ENCODE measurements at regions not wholly inside any gene's neighbourhood (a gene's known extent, or its start where the extent isn't known, plus 50 kb on each side); places are given as distances from the start of the nearest gene placed in this dataset.

DNA sequence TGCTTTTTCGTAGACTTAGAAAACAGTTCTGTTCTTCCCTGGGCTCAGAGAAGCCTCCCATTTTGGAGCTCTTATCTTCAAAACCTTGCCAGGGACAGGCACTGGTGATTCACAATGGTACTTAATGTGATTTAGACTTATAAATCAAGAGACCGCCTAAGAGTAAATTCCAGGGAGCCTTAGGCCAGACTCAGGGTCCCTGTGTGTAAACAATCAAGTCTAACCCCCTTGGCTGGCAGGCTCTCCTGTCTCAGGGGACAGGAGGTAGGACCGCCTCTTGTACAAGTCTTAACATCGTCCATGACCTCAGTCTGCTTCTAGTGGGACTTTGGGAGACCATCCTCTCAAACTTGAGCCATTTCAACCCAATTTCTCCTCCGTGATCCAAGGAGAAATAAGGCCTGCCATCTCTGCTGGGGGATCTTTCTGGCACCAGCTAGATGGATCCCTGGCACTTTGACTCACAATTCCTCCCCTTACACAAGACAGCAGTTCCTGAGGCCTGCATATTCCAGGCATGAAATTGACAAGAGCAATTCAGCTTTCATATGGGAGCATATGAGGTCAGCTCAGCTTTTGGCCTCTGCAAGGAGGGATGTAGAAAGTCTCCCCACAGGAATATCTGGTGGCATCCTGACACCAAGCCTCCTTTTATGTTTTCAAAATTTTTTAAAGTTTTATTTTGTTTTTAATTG, 487.0 kb downstream of the TNS1 start:
- no peak for DNase-seq

DNA sequence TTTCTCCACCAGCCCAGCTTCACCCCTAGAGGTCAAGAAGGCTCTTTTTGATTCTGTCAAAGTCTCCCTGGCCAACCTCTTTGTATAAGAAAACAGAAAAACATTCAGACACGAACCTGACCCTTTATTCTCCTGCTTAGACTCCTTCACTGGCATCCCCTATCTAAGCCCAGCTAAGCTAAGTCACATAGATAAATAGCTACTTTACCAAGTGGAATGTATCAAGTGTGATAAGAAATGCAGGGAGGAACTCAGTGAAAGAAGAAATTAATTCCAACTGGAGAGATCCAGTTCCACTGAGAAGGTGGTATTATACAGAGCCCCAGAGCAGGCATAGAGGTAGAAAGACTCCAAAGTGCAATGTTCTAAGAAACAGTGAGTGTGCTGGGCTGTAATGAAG, 489.5 kb downstream of the TNS1 start:
- DNase-seq = no peak

DNA sequence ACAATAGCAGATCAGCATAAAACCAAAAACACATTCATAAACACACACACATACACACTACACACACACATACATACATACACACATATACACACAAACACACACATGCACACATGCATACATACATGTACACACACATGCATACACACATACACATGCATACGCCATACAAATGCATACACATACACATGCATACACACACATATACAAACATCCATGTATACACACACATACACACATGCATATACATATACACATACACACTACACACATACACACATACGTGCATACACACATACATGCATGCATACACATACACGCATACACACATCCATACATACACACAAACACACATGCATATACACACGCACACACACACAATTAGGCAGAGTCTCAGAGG, 490.1 kb downstream of the TNS1 start:
- no peak for DNase-seq

DNA sequence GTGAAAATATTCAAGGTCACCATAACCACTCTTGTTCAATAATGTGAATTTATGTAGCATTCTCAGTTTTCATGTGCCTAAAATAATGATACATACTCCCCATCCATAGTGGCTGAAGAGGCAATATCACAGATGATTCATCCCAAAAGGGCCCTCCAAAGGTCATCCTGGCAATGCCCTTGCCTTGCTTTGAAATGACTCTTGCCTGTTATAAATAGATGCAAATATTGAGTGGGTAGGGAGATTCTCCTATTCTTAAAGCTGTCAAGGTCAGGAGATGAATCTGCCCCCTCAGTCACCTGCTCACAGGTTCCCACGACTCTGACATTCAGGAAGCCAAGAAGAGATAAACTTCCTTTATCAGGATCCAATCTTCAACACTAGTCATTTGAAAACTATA, 490.5 kb downstream of the TNS1 start:
- DNase-seq = no peak

DNA sequence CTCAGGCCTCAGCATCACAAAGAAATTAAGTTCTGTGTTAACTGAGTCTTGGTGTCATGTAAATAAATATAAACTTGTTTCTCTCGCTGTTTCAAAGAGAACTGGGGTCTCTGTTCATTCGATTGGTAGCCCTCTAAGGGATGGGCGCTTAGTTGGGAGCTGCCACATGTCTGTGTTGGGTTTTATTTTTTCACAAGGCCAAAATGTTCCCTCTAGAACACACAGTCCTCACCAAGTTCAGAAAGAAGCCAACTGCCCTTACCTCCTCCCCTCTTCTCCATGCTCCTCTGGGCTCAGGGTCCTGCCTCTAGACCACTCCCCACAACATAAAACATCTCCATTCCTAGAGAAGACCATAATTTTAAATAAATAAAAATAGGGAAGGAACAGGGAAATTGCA, 490.9 kb downstream of the TNS1 start:
- DNase-seq = no peak

DNA sequence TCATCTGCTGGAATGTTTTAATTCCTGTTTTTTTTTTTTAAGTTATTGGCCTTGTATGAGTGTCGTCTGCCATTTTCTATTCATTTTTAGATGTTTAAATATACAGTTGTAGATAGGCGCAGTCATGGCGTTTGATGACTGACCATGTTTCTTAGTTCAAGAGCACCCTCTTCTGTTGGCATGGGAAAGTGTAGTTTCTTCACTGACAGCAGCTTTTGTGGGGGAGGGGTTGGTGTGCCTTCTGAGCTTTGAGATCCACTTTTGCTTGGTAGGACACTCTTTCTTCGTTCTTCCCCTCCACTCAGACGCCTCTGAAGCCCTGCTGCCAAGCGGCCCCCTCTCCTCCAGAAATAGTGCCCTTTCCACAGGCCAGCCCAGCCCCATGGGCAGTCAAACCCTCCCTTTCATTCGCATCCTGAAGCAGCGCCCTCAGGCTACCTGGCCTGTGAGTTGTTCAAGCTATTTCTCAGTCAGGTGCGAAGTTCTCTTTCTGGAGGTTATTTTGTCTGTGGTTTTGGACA, 492.0 kb downstream of the TNS1 start:
- peak; percentile 55 for DNase-seq

DNA sequence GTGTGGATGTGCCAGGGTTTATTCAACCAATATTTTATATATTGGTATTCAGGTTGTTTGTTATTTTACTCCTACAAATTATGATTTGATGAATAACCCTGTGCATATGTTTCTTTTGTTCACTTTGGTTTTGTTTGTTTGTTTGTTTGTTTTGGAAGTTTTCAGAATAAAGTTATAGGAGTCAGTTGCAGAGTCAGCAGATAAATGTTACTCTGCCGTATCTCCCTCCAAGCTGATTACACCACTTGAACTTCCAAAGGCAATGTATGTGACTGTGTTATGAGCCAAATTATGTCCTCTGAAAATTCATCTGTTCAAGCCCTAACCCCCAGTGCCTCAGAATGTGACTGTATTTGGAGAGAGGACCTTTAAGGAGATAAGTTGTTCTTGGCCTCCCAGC, 497.5 kb downstream of the TNS1 start:
- no peak for DNase-seq

DNA sequence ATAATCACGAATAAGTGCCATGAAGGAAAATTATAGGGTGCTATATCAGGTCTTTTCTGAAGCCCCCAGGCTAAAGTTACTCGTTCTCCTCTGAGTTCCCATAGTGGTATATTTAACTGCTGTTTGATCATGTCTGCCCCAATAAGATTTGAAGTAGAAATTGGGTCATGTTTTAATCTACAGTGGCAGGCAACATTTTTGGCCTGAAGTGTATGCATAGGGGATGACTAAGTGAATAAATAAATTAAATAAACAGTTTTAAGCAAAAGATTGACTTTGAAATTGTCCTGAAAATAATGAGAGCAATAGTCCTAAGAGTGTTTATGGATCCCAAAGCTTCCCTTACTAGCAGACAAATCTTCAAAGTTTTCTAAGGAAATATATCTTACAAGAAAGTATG, 500.9 kb downstream of the TNS1 start:
- DNase-seq = no peak

DNA sequence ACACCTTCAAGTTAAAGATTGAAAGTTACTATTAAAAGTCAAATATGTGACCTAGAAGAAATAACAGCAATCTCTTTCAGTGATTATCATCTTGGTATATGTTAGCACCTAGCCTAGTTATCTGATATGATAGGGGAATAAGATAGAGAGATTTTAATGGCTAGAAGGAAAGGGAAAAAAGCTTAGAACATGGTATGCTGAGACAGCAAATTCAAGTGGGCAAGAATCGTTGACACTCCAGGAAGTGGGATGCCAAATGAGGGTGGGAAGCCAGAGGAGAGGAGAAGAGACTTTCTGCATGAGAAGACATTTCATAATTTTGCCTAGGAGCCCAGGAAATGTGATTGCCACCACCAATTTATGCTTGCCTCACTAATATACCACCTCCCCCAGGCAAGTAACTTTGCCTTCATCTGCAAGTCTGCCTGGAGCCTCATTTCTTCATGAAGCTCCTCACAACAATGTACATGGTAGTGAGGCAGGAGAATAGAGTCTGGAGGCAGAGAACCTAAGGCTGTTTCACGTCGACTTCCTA, 504.9 kb downstream of the TNS1 start:
- DNase-seq = no peak

DNA sequence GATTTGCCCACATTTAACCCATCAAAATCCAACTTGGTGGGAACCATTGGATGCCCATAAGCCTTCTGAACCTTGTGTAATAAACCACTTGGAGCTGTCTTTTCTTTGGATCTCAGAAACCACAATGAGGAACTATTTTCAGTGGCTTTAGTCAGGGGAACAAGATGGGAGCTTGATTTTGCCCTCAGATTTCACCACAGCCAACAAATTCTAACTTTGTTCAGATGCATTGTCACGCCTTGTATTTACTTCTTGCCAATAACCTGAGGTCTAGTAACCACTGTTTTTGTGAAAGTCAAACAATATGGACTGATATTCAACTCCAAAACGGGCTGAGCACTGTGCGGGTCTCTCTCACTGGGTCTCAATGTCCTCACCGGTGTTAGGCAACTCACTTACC, 508.2 kb downstream of the TNS1 start:
- no peak for DNase-seq

DNA sequence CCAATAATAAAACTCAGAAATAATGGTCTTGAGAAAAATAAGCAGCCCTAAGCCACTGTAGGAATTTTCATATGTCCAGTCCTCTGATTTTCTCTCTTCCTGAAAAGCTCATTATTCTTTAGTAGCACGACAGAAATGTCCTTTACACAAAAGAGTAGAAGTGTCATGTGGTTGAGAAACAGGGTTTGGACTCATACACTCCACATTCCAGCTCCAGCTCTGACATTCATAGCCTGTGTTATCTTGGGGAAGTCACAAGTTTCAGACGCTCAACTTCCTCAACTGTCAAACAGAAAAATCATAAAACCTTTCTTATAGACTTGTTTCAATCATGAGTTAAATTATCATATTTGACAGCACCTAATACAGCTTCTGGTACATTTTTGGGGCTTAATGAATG, 511.5 kb downstream of the TNS1 start:
- DNase-seq = no peak

DNA sequence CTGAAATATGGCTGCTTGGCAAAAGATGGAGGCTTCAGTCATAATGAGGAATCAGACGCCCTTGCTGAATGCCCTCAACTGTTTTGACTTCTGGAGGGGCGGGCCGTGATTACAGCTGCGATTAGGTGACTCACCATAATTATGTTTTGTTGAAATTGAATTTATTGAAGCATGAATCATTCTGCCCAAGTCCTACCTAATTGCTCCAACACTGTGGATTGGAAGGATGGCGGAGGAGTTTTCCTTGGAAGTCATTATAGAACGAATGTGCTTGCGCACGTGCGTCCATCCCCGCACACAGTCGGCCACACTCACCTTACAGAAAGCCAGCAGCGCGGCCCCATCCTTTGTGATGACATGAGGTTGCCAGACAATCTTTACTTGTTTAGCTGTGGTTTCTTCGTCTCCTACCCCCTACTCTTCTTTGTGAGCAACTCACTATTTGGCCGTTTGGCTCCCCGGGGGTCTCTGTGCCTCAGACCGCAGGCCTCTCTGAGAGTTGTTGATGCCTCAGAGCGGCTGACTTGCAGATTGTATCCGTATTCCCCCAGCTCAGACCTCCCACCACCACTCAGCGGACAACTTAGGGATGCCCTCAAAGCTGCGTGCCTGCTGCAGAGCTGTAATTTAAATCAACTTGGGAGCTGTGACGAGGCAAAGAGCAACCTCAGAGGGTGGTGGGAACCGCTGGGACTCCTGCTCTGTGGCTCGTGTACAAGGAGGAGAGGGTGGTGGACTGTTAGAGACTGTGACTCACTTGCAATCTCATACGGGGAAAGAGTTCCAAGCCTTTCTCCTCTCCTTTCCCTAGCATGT, 513.4 kb downstream of the TNS1 start:
- no peak for DNase-seq

DNA sequence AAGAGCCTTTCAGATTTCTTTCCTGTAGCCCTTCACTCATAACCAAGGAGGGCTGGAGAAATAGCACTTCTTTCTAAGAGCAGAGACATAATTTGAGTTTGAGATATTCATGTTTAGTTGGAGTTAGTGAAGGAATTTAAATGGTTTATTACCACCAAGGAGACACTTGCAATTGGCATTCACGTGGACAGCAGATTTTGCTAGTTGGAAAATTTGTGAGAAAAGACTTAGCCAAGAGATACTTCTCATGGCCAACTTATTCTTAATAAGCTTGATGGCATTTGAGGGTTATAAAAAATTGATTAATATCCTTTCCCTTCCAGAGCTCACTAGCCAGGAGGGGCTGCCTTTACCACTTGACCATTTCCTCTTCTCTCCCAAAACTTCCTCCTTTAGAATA, 518.7 kb downstream of the TNS1 start:
- no peak for DNase-seq

DNA sequence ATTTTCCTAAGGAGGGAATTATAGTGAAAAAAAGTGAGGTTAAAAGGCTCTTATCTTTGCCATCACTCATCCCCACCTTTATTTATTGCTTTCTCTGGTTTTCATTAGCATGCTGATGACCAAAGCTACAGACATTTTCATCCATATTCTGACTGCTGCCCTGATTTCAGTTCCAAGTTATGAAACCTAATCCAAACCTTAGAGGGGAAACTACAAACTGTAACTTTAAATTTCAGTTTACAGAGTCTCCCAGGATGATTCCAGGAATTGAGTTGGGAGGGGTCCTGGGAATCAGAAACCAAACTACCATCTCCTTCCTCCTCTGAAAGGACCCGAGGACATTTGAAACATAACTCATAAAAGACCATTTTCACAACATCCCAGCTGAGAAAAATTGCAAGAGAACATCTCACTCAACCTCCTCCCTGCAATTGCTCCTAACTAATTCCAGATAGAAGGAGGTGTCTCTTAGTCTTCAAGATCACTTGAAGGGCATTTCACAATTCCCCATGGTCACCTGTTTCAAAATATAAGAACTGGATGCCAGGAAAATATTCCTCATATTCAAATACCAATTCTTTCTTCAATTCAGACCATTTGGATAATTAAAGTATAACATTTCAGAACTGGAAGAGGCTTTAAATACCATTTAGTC, 520.6 kb downstream of the TNS1 start:
- DNase-seq = no peak

DNA sequence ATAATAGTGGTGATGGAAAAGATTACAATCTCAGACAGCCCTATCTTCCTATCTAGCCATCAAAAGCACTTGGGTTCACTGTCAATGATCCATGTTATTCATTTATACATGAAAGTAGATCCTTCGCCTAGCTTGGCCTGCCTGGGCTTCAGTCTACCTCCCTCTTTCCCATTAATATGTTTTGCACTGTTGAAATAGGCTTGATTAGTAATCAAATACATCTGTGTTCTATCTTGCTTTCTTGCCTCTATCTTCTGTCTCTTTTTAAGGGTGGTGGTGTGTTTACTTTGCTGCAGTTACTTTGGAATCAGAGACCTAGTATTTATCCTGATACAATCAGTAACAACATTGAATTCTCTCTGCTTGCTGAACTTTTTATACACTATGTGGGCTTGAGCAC, 521.2 kb downstream of the TNS1 start:
- no peak for DNase-seq

DNA sequence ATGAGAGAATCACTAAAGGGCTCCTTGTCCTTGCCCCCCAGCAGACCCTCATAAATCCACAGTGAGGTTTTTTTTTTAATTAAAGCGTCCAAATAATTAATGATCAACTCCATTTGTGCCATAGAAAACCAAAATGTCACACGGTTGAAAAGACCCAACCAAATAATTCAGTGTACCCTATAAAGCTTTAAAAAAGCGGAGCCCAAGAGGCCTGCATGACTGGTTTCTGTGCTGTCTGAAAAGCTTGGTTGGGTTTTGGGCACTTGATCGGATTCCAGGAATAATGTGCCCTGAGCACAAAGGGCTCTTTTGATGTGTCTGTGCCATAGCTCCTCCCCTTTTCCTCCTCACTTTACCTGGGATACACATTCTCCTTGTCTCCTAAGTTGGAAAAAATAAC, 523.2 kb downstream of the TNS1 start:
- no peak for DNase-seq

DNA sequence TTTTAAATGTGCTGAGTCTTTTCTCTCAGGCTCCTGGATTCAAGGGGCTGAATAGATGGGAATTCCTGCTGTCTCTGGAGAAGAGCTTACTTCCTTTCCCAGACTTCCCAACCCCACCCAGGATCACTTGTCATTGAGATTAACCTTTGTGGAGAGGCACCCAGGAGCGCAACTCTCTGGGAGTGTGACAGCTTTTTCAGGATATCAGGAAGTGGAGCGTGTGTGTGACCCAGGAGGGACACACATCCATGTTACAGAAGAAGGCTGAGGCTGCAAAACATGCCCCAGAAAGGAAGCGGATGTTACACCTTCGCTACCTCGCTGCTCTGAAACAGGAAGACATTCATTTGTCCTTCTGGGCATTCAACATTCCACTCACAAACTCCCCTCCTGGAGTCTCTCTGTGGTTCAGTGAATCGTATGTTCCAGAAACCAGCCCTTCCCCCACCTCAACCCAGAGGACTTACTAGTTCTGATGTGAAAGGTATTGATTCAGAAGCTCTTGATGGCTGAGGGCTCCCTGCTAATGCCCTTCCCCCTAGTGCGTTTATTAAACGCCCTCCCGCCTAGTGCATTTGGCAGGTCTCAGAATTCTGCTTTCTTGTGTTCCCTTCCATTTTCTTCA, 523.9 kb downstream of the TNS1 start:
- DNase-seq = no peak

DNA sequence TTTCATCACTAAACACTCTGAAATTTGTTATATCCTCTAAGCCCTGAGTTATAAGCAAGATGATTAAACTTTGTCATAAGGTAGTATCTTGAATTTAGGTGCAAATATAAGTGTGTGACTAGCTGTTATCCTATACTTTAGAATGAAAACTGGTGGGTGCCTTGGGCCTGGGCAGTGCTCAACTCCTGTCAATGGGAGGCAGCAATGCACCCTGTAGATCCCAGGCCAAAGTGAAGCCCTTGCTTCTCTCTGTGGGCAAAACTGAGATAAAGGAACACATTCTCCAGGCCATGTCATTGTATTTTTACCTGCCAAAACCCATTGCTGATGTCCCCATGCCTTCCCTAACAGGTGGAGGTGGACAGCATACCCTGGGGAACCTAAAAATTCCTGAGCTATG, 525.2 kb downstream of the TNS1 start:
- DNase-seq = no peak

DNA sequence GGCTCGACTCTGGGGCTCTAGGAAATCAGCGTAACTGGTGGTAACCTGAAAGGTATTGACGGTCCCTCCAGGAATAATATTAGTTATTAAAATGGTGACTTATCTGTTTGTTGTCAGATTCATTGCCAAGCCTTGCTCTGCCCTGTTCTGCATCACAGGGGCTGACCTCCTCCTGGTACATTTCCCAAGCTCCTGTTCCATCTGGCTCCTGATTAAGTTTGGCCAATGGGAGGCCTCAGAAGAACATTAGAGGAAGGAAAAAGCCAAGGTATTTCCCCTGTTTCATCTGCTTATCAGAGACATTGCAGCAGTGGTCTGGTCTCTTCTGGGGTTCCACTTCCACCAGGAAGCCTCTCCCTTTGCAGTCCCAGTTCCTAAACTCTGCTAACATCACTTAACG, 527.0 kb downstream of the TNS1 start:
- no peak for DNase-seq

DNA sequence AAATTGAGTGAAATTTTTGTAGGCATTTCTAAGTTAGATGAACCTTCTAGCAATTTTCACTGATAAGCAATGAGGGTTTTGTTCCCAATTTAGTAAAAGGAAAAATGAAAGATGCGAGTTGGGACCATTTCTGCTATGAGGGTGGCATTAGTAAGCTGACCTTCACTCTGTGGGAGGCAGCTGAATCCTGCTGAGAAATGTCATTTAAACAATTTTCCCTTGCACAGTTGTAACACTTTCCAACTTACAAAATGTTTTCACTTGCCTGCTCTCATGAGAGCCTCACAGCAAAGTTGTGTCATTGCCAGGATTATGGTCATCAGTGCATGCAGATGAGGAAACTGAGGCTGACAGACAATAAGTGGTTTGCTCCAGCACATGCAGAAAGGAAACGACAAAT, 527.7 kb downstream of the TNS1 start:
- no peak for DNase-seq

DNA sequence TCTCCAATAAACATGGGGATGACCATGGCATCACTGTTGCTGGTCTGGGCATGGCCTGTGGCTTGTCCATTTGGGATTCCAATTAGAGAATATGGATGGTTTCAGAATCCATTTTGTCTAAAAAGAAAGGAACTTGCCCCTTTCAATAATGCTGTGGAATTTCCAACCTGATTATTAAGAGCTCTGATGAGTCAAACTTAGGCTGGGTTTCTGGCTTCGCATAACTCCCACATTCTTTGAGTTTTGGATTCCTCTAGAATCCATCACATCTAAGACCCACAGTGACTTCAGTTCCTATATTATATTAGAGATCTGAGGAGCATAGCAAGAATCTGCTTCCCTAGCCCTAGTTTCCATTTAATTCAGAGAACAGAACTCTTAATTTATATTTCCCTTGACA, 531.5 kb downstream of the TNS1 start:
- DNase-seq = no peak

DNA sequence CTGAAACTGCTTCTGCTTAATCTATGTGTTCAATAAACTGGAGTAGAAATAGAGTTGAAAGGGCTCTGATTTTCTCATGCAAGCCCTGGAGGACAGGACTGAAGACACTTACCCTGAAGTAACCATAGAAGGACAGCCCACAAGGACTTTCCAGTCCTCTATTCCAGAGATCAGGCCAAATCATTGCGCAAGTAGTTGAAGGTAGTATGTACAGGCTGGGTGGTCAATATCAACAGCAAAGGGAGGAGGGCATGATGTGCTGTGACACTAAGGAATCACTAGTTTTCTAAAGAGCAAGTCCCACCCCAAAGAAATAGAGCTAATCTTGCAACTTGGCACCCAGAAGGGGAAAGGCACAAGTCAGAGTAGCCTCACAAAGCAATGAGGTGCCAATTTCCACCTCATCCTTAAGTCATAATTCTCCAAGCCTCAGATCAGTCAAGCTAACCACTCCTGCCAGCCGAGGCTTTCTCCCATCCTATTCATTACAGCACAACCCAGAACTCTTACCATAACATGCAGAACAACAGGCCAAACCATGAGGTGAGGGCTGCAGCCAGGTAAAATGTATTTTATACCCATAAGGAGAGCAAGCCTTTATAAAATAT, 533.5 kb downstream of the TNS1 start:
- no peak for DNase-seq
